H1 (cell line): ENCODE measurements at regions not wholly inside any gene's neighbourhood (a gene's known extent, or its start where the extent isn't known, plus 50 kb on each side); places are given as distances from the start of the nearest gene placed in this dataset.

ENCODE experiments used
- CHD7 ChIP-seq: fragments of 300-600 bp; sonication (generic); IDR thresholded peaks from 2 replicates; pipeline ENCODE4 v1.7.1; 2012; ENCODE audit warnings: low read length, moderate library complexity, mild to moderate bottlenecking, inconsistent platforms; ENCODE audit not compliant: insufficient replicate concordance
- CTCF ChIP-seq, 3 experiments: IDR thresholded peaks; 1 replicate in 2 of 3; 2 replicates in 1 of 3; pipeline versions ENCODE4 v1.5.1 to v1.6.1; 2011; ENCODE audit warnings: low read length in 3 of 3, mild to moderate bottlenecking in 3 of 3, inconsistent platforms in 2 of 3, low read depth in 1 of 3, moderate library complexity in 1 of 3; ENCODE audit not compliant: insufficient read depth in 1 of 3; ENCODE audit errors: control extremely low read depth in 1 of 3
- EP300 ChIP-seq, 2 experiments: IDR thresholded peaks; 1 replicate in 1 of 2; 2 replicates in 1 of 2; pipeline ENCODE4 v1.6.1; 2011 to 2012; ENCODE audit warnings: low read depth in 2 of 2, low read length in 2 of 2, mild to moderate bottlenecking in 2 of 2, borderline replicate concordance in 1 of 2, inconsistent platforms in 1 of 2, moderate library complexity in 1 of 2
- KDM4A ChIP-seq: IDR thresholded peaks from one replicate; pipeline ENCODE4 v1.7.1; 2012; ENCODE audit warnings: low read depth, mild to moderate bottlenecking, moderate library complexity, low read length, inconsistent platforms; ENCODE audit not compliant: severe bottlenecking
- KDM5A ChIP-seq: fragments of 200-600 bp; IDR thresholded peaks from 2 replicates; pipeline ENCODE4 v1.7.1; 2012; ENCODE audit warnings: mild to moderate bottlenecking, low read length, inconsistent platforms, mixed read lengths
- SUZ12 ChIP-seq: fragments of 200-600 bp; sonication (generic); IDR thresholded peaks from 2 replicates; pipeline ENCODE4 v1.6.1; 2012; ENCODE audit warnings: mild to moderate bottlenecking, inconsistent platforms, low read length, moderate library complexity, mixed read lengths

GRCh38 chrX:115941388-115941787 is 229.2 kb upstream of the AGTR2 start (continued):
- TF ChIP-seq CHD7 = no peak
- no peak for TF ChIP-seq EP300 (IDR thresholded peaks at IDR 0.05; ENCODE audit: borderline replicate concordance in 1 of 2, low read depth in 2 of 2, low read length in 2 of 2)
- no peak for TF ChIP-seq SUZ12
- no peak for TF ChIP-seq KDM4A
- no peak for TF ChIP-seq CTCF (IDR thresholded peaks at IDR 0.05; ENCODE audit: control extremely low read depth in 1 of 3, insufficient read depth in 1 of 3, low read depth in 1 of 3, low read length in 3 of 3)
- no peak for TF ChIP-seq KDM5A
